ENCODE measurements at regions not wholly inside any gene's neighbourhood (a gene's known extent, or its start where the extent isn't known, plus 50 kb on each side); places are given as distances from the start of the nearest gene placed in this dataset.
"Not testable (repeated sequence)": the region's sequence is repeated elsewhere in the genome, so short reads cannot be mapped to it uniquely, and the experiment has no call there.

DNA sequence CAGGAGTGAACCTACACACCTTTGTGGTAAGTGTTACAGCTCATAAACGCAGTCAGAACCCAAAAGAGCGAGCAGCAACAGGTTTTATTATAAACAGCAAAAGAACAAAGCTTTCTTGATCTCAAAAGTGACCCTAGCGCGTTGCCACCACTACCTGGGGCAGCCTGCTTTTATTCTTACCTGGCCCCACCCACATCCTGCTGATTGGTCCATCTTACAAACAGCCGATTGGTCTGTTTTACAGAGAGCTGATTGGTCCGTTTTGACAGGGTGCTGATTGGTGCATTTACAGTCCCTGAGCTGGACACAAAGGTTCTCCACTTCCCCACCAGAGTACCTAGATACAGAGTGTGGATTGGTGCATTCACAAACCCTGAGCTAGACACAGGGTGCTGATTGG is 143.1 kb downstream of the ARRDC4 start:
- in situ Hi-C loops (cut with MboI; ENCODE audit: low pct_ligation_motif_present in 1 of 4, low pct_unique_long_range_greater_than_20kb in 1 of 4, low sequenced_read_pairs in 3 of 4) = no loop called here
- intact Hi-C loops (cut with DNase I; ENCODE audit: low total_unique reads) = no loop called here
- 85 to 100% methylated on average over 1 to 6 of the region's 6 CpGs for WGBS, 2 donors (ENCODE audit: low coverage in 1 of 2)

DNA sequence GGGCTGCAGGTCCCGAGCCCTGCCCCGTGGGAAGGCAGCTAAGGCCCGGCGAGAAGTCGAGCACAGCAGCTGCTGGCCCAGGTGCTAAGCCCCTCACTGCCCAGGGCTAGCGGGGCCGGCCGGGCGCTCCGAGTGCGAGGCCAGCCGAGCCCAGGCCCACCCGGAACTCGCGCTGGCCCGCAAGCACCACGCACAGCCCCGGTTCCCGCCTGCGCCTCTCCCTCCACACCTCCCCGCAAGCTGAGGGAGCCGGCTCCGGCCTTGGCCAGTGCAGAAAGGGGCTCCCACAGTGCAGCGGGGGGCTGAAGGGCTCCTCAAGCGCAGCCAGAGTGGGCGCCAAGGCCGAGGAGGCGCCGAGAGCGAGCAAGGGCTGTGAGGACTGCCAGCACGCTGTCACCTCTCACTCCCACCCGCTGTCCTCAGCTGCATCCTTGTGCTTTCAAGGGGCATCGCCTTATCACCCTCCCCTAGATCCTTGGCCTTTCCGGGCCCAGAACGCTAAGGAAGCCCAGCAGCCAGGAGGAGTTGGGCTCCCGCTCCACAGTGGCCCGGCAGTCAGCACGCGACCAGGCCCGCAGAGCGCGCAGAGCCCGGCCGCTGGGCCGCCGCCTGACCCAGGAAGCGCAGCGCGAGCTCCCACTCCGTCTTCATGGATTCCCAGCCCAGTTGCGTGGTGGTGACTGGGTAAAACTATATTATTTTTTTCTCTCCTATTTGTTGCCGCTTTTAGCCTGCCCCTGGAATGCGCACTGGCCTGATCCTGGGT is 144.1 kb downstream of the ARRDC4 start:
- H3K4me1 ChIP-seq; DNase-seq; H3K27me3 ChIP-seq; intact Hi-C loops (cut with DNase I; ENCODE audit: low total_unique reads); in situ Hi-C loops (cut with MboI; ENCODE audit: low pct_ligation_motif_present in 1 of 4, low pct_unique_long_range_greater_than_20kb in 1 of 4, low sequenced_read_pairs in 3 of 4); H3K4me3 ChIP-seq; H3K27ac ChIP-seq; H3K36me3 ChIP-seq; H3K9me3 ChIP-seq: not testable (repeated sequence)
- WGBS, 2 donors (ENCODE audit: low coverage in 1 of 2) = 95% methylated on average over 13 to 46 of the region's 53 CpGs

More for the DNA sequence above, 143.1 kb downstream of the ARRDC4 start:
- no peak overlapping the region for H3K4me3 ChIP-seq
- no peaks in the 10 kb centered on the region for H3K9me3 ChIP-seq
- no peak for TF ChIP-seq EP300 (IDR thresholded peaks at IDR 0.05; ENCODE audit: low read depth)
- TF ChIP-seq POLR2AphosphoS5 (IDR thresholded peaks at IDR 0.05) = no peak
- TF ChIP-seq, protein P1, sequence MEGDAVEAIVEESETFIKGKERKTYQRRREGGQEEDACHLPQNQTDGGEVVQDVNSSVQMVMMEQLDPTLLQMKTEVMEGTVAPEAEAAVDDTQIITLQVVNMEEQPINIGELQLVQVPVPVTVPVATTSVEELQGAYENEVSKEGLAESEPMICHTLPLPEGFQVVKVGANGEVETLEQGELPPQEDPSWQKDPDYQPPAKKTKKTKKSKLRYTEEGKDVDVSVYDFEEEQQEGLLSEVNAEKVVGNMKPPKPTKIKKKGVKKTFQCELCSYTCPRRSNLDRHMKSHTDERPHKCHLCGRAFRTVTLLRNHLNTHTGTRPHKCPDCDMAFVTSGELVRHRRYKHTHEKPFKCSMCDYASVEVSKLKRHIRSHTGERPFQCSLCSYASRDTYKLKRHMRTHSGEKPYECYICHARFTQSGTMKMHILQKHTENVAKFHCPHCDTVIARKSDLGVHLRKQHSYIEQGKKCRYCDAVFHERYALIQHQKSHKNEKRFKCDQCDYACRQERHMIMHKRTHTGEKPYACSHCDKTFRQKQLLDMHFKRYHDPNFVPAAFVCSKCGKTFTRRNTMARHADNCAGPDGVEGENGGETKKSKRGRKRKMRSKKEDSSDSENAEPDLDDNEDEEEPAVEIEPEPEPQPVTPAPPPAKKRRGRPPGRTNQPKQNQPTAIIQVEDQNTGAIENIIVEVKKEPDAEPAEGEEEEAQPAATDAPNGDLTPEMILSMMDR (IDR thresholded peaks at IDR 0.05) = no peak
- H3K36me3 ChIP-seq = no peaks in the 10 kb centered on the region
- no peak for DNase-seq
- H3K27me3 ChIP-seq = no peaks in the 10 kb centered on the region
- H3K27ac ChIP-seq = no peak overlapping the region
- H3K4me1 ChIP-seq = no peaks in the 10 kb centered on the region

DNA sequence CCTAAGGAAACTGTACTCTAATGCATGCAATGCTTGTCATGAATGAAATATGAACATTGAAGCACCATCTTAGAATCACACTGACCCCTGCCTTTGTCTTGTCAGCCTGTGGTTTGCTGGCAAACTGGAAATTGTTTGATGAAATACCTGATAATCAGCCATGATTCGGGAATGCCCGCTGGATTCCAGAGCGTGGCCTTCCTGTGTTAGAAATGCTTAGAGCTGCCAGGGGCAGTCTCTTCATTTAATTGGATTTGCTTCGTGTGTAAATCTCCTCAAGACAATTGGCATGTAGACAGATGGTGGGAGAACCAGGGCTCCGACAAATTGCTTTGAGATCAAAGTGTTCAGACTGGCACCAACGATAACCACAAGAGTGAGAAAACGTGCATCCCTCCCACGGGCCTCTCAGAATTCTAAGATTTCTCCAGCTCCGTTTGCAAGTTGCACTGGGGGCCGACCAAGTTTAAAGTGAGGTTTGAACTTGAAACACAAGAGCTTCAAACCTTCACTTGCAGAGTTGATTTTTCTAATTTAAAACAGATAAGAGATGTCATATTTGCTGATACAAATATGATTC is 146.2 kb downstream of the ARRDC4 start:
- H3K9me3 ChIP-seq; H3K4me1 ChIP-seq; H3K36me3 ChIP-seq; H3K27ac ChIP-seq; H3K27me3 ChIP-seq; DNase-seq; intact Hi-C loops (cut with DNase I; ENCODE audit: low total_unique reads); H3K4me3 ChIP-seq; in situ Hi-C loops (cut with MboI; ENCODE audit: low pct_ligation_motif_present in 1 of 4, low pct_unique_long_range_greater_than_20kb in 1 of 4, low sequenced_read_pairs in 3 of 4): not testable (repeated sequence)
- 74% methylated on average over 9 of the region's 10 CpGs; no CpG with 5 or more reads in 1 of the 2 donors for WGBS, 2 donors (ENCODE audit: low coverage in 1 of 2)

DNA sequence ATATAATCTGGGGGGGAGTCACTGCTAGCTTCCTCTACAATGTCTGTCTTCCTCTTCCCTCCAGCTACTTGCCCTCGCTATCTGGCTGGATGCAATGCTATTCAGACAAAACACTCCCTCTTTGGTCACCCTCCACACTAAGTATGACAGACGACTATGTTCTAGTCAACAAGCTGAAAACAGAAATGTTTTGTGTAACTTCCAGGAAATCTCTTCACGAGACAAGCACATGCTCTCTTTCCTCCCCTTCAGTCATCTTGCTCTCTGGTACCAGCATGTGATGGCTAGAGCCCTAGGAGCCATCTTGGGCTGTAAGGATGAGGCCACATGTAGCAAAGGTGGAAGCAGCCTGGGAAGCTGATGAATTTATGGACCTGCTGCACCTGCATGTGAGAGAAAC is 151.3 kb downstream of the ARRDC4 start:
- Histone ChIP-seq H3K27ac (no peak overlapping the region), H3K9me3 (no peaks in the 10 kb centered on the region), H3K36me3 (no peaks in the 10 kb centered on the region), H3K4me3 (no peak overlapping the region), H3K27me3 (no peaks in the 10 kb centered on the region), H3K4me1 (no peaks in the 10 kb centered on the region)
- DNase-seq = no peak
- TF ChIP-seq POLR2AphosphoS5 (IDR thresholded peaks at IDR 0.05) = no peak
- TF ChIP-seq, protein P1 (IDR thresholded peaks at IDR 0.05) = no peak
- 54 to 68% methylated on average over 3 of the region's 3 CpGs for WGBS, 2 donors (ENCODE audit: low coverage in 1 of 2)
- intact Hi-C loops (cut with DNase I; ENCODE audit: low total_unique reads) (no loop called here), in situ Hi-C loops (cut with MboI; ENCODE audit: low pct_ligation_motif_present in 1 of 4, low pct_unique_long_range_greater_than_20kb in 1 of 4, low sequenced_read_pairs in 3 of 4) (no loop called here)

DNA sequence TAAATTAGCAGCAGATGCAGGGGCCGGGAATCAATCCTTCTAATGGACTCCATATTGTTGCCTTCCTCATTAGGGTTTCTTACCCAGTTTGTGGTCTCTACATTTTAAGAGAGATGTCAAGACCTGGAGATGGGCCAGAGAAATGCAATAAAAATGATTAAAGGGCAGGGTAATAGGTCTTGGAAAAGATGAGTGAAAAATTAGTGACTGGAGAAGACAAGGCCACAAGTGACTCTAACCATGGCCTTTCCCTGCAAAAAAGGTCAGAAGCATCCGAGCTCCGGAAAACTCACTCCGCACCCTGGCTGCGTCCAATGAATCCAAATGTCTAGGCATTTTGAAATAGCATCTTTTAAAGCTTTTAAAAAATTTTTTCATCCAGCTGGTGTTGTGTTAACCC is 152.8 kb downstream of the ARRDC4 start:
- H3K9me3 ChIP-seq = no peaks in the 10 kb centered on the region
- no peaks in the 10 kb centered on the region for H3K27me3 ChIP-seq
- H3K4me3 ChIP-seq = no peak overlapping the region
- H3K4me1 ChIP-seq = no peaks in the 10 kb centered on the region
- intact Hi-C loops (cut with DNase I; ENCODE audit: low total_unique reads) (no loop called here), in situ Hi-C loops (cut with MboI; ENCODE audit: low pct_ligation_motif_present in 1 of 4, low pct_unique_long_range_greater_than_20kb in 1 of 4, low sequenced_read_pairs in 3 of 4) (no loop called here)
- WGBS, 2 donors (ENCODE audit: low coverage in 1 of 2) = 88 to 100% methylated on average over 5 of the region's 5 CpGs
- no peak for DNase-seq
- no peak overlapping the region for H3K27ac ChIP-seq
- no peak for TF ChIP-seq POLR2AphosphoS5 (IDR thresholded peaks at IDR 0.05)
- no peaks in the 10 kb centered on the region for H3K36me3 ChIP-seq
